Breast epithelium (tissue), 3 donors: ENCODE measurements at regions not wholly inside any gene's neighbourhood (a gene's known extent, or its start where the extent isn't known, plus 50 kb on each side); places are given as distances from the start of the nearest gene placed in this dataset.

Source experiments
- POLR2A ChIP-seq: fragments of 450-650 bp; IDR thresholded peaks from one replicate; pipeline ENCODE4 v1.6.1; 2016; ENCODE audit warnings: antibody characterized with exemption, mild to moderate bottlenecking, moderate library complexity
- TF ChIP-seq, protein P1 (sequence below), 3 donors: fragments of 450-650 bp; IDR thresholded peaks; one replicate each; pipeline ENCODE4 v1.5.1; 2016 to 2017; ENCODE audit warnings: antibody characterized with exemption in 3 of 3, mild to moderate bottlenecking in 3 of 3, moderate library complexity in 3 of 3

DNA sequence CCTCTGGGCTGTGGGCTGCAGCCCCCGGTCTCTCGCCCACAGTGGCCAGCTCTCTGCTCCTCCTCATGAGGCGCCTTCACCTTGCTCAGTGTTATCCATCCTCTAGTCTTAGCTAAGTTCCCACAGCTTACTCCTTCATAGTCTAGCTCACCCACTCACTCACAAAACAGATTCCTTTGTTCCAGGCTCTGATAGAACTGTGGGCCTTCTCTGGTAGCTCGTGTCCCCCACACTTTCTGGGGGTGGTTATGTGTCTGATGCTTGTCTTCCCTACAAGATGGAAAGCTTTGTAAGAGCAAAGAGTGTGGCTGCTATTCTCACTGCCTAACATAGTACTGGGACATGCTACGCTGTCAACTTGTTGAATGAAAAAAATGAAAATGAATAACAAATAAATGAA lies 135.8 kb downstream of the EN1 start:
- TF ChIP-seq, protein P1, sequence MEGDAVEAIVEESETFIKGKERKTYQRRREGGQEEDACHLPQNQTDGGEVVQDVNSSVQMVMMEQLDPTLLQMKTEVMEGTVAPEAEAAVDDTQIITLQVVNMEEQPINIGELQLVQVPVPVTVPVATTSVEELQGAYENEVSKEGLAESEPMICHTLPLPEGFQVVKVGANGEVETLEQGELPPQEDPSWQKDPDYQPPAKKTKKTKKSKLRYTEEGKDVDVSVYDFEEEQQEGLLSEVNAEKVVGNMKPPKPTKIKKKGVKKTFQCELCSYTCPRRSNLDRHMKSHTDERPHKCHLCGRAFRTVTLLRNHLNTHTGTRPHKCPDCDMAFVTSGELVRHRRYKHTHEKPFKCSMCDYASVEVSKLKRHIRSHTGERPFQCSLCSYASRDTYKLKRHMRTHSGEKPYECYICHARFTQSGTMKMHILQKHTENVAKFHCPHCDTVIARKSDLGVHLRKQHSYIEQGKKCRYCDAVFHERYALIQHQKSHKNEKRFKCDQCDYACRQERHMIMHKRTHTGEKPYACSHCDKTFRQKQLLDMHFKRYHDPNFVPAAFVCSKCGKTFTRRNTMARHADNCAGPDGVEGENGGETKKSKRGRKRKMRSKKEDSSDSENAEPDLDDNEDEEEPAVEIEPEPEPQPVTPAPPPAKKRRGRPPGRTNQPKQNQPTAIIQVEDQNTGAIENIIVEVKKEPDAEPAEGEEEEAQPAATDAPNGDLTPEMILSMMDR (IDR thresholded peaks at IDR 0.05): no peak
- TF ChIP-seq POLR2A: no peak
